ENCODE measurements at regions not wholly inside any gene's neighbourhood (a gene's known extent, or its start where the extent isn't known, plus 50 kb on each side); places are given as distances from the start of the nearest gene placed in this dataset.

DNA sequence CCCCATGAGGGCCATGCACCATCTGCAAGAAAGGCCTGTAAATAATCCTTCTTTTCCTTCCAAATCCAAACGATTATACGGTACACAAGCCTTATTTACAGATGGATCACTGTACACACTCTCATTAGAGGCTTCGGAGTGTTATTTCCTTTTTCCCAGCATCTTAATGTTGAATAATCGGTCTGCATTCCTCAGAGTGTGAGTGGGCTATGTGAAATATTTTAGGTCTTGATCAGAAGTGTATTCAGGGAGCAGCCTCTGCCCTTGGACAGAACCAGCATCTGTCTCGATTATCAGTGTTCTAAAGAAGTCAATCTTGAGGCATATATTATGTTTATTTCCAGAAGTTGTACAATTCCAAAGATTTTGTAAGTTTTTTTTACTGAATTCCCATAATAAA lies 340.6 kb downstream of the SEC23A start:
- DNase-seq = no peak

DNA sequence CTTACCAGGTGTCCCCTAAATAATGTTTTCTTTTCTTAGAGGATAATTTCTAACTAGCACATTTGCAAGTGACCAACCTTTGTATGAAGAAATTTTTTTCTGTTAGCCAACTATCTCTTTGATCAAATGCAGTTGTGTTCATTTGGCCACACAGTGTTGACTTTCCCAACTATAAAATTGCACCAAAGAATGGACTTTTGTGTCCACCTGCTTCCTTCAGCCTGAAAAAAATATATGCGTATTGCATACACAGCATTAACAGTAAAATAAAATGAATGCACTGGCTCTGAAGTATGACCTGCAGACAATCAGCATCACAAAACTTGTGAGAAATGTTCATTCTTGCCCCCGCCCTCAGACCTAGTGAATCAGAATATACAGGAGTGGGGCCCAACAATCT lies 342.0 kb downstream of the SEC23A start:
- DNase-seq = no peak

DNA sequence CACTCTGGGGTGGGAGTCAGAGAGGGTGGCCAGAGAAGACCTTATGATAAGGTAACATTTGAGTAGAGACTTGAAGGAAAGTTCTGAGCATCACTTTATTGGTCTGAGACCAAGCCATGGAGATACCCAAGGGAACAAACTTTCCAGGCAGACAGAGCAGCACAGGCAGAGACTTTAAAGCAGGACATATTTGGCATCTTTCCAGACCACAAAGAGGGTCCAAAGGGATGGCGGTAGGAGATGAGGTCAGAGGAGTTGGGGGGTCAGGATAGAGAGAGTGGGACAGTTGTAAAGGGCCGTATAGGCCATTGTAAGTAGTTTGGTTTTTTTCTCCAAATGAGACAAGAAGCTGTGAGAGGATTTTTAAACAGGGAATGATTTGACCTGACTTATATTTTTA lies 344.4 kb downstream of the SEC23A start:
- DNase-seq = no peak

DNA sequence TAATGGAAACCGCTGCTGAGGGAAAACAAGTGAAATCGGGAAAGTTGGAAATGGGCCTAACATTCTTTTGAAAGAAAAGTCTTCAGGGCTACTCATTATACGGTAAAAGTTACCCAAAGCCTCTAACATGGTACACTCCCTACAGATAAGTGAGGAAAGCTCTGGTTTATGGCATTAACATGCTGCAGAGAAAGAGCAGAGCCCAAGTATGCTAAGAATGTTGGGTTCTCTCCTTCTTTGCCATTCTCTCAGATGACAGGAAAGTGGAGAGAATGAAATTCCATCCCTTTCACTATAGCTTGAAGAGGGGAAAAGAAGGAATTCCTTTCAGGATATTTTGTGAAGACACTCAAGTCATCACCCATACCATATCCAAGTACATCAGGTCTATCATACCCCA lies 348.0 kb downstream of the SEC23A start:
- DNase-seq = no peak

DNA sequence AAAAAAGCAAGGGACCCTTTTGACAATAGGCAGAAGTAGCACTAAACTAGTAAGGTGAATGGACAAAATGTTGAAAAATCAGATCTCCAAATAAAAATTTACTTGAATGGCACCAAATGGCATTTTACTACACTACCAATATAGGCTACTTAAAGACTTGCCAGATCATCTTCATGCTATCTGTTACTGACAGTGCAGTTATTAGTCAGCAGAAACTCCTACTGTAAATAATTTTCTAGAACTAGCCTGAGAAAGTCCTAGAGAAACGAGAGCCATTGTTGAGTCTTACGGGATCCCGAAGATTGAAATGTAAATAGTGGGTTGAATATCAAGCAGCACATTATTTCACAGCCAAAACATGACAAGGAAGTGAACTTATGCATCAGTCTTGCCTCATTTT lies 350.3 kb downstream of the SEC23A start:
- no peak for DNase-seq

DNA sequence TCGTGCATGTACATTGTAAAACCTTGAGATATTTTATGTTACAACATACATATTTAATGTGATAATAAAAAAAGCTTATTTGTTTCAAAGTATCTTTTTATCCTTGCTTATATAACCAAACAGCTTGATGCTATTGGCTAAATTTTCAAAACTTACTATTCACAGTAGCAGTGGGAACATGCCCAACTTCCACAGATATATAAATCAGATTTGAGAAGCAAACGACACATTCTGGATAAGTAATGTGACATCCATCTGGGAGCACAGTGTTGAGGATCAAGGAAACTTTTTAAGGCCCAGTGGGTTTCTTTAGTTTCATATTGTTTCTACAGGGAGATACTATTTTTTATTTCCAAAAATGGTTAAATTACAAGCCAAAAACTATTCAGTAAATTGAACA lies 350.7 kb downstream of the SEC23A start:
- no peak for DNase-seq

DNA sequence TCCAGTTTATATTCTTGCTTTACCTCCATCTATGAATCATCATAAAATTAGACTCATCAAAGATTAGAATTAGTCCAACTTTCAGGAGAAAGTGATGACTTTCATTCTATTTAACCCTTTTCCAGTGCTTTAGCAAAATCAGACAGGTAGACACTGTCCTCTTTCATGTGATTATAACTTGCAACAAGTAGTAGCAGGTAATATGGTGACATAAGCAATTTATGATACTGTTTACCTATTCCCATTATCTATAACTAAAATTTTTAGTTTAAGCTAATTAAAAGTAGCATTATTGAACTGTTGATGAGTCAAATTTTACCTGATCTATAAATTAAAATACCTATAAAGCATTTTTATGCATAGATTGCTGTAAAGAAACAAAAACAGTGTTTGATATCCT lies 351.6 kb downstream of the SEC23A start:
- no peak for DNase-seq

DNA sequence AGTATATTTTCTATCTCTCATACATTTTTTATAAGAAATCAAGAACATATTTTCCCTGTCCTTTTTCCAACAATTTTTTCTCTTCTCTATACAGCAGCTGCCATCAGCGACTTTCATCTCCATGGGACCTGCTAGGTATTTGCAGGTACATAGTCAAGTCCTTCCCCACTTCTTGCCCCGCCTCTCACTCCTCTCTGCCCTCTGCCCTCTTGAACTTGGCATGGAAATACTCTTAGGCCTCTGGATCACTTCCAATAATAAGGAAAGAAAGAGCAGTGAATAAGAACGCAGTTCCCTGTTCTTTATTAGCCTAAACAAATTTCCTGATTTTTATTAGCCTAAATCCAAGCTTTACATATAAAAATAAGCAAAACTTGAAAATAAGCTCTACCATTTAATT lies 353.1 kb downstream of the SEC23A start:
- DNase-seq = no peak

DNA sequence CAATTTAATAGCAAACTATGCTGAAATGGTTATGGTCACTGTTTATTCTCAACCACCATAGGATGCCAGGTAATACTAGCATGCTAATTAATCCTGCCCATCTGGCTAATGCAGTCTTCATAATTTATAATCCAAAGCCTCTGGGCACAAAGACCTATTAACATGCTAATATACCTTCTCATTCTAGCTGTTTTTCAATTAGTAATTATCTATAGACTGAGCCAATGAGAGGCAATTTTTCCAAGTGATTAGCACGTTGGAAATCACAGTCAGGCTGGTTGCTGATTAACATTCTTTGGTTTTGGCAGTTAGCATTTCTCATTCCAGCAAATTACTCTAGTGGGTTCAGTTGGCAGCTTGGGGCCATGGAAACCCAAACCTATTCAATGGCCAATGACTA lies 357.2 kb downstream of the SEC23A start:
- DNase-seq = no peak

DNA sequence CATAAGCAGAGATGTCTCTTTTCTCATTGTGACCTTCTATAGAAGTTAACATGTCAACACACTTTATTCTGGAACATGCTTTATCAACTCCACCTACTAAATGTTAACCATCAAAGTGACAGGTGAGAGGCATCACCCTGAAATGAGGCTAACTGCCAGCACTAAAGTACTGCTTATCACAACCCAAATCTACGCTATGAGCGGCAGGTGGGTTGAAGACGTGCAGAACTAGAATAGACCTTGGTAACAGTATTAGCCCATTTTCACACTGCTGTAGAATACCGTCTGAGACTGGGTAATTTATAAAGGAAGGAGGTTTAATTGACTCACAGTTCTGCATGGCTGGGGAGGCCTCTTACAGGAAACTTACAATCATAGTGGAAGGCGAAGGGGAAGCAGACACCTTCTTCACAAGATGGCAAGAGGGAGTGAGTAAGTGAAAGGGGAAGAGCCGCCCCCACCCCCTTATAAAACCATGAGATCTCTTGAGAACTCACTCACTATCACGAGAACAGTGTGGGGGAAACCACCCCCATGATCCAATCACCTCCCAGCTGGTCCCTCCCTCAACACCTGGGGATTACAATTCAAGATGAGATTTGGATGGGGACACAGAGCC lies 359.0 kb downstream of the SEC23A start:
- DNase-seq = no peak

DNA sequence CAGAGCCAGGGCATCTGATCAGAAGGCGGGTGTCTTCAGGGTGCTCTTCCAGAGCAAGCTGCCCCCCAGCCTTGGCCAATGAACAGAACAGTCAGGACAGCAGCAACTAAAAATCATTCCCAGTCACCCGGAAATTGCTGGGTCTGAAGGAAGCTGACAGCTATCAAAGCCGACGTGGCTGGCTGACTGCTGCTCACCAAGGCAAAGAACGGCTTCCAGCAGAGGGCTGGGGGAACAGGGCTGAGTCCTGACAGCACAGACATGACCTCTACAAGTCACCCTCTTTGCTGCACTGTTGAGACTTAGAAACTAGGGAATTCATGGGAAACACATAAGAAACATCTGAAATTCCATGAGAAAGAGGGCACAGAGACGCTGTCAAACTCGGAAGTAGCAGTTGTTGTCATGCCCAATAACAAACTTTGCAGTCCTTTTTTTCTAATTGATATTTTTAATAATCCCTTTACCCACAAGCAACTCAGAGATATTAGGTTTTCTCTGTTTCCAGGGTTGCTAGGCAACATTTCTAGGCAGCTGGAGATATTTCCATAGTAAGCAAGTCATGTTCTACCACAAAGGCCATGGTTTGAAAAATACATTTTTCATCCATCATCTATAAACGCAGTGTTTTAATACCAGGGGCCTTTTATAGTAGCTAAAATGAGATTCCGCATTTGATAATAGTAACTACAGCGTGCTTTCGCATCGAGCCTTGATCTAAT lies 365.2 kb downstream of the SEC23A start:
- DNase-seq = no peak

DNA sequence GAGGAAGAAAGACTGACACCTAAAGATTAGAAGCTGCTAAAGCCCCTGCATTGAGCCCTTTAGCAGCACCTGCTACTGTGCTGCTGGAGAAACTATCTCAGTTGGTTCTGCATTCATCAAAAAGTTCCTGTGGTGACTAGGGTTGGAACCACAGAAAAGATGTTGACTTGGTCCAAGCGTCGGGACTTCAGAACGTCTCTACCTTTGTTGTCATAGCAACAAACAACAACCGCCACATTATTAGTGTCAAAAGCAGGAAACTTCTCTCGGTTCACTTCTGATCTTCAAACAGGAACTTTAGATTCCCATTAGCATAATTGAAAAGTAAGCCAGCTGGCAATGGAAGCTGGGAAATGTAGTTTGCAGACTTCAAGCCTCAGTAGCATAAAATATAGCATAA lies 368.0 kb downstream of the SEC23A start:
- no peak for DNase-seq

DNA sequence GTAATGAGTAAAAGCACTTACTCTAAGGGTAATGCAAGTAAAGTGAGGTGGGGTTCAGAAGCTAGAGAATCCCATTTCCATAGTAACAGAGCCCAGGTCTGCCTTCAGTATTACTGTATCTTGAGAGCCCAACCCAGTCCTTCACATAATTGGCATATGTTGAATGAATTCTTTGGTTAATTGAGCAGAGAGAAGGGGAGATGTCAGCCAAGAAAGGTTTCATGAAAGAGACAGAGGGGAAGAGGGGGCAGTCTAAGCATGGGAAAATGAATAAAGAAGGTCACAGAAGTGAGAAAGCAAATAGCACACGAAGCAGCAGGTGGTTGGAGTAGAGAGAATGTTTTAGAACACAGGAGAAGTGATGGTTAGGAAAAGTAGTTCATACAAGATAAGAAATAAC lies 371.1 kb downstream of the SEC23A start:
- DNase-seq = no peak

DNA sequence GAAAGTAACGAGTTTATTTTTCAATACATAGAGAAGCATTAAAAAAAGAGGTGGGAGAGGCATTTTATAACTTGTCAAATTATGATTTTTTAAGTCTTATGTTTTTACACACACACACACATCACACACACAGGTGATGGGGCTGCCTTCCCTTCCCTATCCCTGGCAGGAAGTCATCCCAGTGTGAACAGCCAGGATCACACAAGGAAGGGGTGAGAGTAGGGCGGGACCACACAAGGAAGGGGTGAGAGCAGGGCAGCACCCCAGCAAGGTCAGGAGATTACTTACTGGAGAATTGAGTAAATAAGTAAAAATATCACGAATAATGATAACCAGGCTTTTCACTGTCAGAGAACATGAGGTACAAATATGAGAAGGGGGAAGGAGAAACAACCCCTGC lies 372.6 kb downstream of the SEC23A start:
- no peak for DNase-seq

DNA sequence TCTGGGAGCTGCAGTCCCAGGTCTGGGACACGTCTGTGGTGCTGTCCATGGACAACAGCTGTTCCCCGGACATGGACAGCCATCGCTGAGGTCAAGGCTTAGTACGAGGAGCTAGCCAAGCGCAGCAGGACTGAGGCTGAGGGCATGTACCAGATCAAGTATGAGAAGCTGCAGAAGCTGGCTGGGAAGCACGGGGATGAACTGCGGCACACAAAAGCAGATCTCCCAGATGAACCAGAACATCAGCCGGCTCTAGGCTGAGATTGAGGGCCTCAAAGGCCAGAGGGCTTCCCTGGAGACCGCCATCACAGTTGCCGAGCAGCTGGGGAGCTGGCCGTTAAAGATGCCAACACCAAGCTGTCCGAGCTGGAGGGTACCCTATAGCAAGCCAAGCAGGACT lies 375.3 kb downstream of the SEC23A start:
- DNase-seq = no peak

DNA sequence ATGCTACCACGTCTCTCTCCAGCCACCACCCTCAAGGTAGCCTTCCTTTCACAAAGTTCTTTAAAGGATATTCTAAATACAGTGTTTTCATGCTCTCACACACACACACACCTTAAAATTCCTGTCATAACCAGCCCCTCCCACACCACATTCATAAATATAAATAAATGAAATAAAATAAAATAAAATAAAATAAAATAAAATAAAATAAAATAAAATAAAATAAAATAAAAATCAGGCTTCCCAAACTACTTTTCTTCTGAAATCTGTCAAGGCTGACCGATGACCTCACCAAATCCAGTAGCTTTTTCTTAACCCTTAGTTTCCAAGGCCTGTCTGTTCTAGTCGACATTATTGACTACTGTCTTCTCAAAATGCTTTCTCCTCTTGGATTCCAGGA lies 378.4 kb downstream of the SEC23A start:
- DNase-seq = no peak

DNA sequence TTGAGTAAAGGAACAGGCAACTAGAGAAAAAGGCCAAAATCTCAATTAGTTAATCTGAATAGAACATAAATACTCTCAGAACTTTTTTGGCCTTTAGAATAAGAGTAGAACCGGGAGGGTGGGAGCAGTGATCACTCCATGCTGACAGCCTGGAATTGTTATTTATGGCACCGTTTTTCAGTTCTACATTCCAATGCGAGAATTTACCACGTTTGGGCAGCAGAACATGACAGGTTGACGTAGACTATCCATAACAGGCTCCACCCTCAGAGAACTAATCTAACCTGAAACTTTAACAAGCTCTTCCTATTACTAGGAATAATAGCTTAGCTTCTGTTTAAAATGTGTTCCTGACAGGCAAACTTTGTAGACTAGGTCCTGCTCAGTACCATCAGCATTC lies 379.1 kb downstream of the SEC23A start:
- DNase-seq = no peak

DNA sequence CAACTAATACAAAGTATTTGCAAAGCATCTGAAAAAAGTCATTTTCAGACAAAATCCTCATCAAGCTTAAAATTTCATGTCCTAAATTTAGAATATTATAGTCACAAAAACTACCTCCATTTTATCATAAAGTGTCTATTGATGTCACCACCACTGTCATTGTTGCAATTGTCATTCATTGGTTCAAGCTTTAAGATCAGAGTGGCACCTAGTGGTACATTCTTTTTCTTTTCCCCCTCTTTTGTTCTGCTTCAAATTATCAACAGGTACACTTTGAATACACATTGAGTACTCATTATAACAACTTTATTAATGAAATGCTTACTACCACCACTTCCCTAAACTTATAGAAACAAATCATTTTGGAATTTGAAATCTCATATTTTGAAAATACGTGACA lies 379.8 kb downstream of the SEC23A start:
- DNase-seq = no peak

DNA sequence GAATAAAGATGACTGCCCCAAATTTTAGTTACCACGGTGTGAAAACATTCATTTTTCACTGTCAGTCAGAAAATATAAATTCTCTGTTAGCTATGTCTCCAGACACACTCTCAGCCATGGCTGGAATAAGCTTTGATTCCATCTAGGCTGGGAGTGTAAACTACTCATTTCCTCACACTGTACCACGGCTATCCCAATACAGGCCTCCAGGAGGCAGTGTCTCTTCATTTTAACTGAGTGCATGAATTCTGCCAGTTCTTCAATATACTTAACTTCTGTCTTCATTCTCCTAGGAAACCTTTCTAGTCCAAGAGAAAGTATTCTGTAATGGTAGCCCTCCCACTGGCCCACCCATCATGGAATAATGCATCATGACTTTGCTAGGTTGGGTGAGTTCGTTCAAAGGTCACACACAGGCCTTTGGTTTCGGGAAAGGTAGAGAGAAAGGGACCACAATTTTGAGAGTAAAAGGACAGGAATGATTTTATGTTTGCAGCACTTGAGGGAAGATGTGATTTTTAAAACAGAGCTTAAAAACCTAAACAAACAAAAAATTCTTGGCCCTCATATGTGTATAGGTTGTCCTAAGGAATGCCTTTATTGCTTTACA lies 381.1 kb downstream of the SEC23A start:
- peak; percentile 70 to 81 (median 75) for DNase-seq

DNA sequence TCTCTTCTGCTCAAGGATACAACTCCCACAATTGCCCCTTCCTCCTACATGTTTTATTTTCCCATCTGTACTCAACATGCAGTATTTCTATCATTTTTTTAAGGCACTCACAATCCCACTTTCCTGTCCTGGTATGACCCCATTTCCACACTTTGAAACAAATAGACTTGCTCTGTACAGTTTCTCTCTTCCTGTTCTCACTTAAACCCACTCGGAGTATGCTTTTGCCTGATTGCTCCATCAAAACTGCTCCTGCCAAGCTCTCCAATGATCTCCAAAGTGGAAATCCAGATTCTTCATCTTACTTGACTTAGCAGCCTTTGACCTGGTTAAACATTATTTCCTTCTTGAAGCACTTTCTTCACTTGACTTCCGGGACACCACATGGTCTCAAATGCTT lies 384.5 kb downstream of the SEC23A start:
- no peak for DNase-seq

DNA sequence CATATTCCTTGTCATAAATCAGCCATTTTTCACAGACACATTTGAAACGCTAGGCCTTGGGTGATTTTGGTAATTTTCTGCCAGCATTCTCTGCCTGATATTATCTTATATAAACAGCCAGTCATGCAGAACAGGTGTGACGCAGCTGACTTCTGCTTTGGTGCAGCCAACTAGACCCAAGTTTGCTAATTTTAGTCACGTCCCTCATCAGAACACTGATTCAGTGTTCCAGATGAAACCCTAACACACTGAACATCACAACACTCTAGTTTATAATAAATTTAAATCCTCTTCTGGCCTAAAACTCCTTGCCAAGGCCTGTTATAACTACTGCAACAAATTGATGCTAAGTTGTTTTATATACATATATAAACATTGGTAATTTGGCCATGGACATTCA lies 386.1 kb downstream of the SEC23A start:
- no peak for DNase-seq

DNA sequence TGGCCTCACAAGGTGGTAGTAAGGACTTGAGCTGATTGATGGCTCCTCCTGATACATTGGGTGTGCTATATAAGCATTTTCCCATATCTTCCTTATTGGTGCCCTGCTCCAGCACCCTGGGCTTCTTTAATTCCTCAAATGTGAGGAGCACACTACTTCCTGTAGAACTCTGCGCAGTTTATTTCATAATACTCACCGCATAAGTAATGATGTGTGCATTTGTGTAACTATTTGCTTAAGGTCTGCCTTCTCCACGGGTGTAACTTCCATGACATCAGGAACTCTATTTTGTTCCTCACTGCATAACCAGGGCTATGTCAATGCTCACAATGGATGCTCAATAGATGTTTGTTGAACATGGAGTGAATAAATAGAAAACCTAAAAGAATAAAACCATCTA lies 392.2 kb downstream of the SEC23A start:
- peak in 1 of 3 donors; percentile 4 for DNase-seq

DNA sequence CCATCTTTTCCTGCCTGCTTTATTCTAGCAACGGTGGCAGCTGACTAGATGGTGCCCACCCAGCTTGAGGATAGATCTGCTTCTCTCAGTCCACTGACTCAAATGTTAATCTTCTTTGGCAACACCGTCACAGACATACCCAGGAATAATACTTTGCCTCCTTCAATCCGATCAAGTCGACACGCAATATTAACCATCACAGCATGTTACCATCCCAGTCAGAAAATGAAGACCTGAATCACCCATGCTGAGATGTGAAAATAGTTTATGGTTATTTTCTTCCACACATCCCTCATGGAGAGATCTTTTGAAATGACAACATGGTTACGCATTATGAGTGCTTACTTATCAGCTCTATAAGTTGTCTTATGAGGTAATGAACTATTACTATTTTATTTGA lies 392.8 kb downstream of the SEC23A start:
- no peak for DNase-seq

DNA sequence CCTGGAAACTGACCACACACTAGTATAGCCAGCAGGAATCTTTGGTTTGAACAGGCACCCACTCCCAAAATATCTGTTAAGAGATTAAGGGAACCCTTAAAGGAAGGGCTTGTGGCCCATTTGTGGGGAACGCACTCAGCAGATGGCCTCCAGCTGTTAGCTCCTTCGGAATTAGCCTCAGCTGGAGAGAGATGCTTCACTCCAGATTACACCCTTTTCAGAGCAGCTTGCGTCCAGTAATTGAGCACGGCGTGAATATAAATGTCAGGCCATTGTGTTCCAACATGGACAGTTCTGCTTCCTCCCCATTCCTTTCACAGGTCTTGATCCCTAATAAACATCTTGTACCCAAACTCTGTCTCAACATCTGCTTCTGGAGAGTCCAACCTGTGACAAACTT lies 397.8 kb downstream of the SEC23A start:
- no peak for DNase-seq

DNA sequence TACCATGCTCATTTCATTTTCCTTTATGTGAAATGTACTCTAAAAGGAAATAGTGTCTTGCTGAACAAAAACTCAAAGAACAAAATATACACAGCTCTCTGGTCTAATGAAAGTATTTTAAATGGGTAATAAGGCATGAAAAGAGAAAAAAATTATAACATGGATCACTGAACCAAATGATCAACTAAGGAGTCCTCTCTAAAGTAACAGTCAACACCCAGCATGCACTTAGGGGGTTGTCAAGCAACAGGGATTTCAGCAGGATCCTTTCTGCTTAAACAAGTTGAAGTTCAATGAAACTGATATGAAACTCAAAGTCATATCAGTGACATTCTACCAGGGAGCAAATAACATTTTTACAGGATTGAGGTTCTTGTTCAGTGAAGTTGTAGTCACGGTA lies 398.8 kb downstream of the SEC23A start:
- DNase-seq = no peak

Measured in suppressor macrophage treated with lipopolysaccharide for 1 hour (primary cell).